Activated CD4-positive, alpha-beta T cell treated with anti-CD3 and anti-CD28 coated beads, Interleukin-2, amount 50 U/mL, for 16 hours (primary cell): ENCODE measurements at regions not wholly inside any gene's neighbourhood (a gene's known extent, or its start where the extent isn't known, plus 50 kb on each side); places are given as distances from the start of the nearest gene placed in this dataset.
"Not testable (repeated sequence)": the region's sequence is repeated elsewhere in the genome, so short reads cannot be mapped to it uniquely, and the experiment has no call there.

Experiments used
- DNase-seq: peaks from one replicate; pipeline ENCODE4 v3.0.0-alpha.2; 2020

DNA sequence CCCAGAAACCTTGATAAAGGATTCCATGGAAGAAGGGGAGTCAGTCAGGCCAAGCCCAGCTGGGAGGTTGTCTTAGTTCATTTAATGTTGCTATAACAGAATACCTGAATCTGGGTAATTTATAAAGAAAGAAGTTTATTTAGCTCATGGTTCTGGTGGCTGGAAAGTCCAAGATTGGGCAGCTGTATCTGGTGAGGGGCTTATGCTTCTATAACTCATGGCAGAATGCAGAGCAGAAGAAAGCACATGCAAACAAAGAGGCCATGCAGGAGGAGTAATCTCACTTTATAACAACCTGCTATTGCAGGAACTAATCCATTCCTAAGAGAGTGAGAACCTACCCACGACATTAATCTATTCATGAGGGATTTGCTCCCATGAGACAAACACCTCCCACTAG is 54.2 kb upstream of the ANKRD1 start:
- DNase-seq: no peak

GRCh38 chr10:90977162-90977854 is 56.4 kb upstream of the ANKRD1 start:
- DNase-seq: no peak

GRCh38 chr10:90977855-90978486 is 57.1 kb upstream of the ANKRD1 start:
- DNase-seq: no peak

DNA sequence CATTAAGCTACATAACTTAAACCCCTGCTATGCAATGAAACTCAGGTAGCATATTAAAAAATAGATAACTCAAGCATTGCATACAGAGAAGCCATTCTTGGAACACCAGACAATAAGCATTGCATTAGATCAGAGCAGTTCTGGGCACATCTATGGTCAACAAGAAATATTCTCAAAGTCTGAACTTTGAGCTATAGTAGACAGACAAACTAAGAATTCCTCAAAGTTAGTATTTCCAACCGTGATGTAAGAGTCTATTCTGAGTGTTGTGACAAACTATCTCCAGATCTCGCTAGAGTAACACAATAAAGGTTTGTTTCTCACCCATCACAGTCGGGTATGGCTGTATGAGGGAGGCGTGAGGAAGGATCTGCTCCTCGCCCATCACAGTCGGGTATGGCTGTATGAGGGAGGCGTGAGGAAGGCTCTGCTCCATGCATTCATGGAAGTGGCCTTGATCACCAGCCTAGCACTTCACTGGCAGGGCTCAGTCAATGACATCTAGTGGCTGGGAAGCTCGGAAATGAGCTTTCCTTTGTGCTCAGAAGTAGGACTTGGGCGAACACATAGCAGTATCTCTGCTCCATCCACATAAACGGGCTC is 61.6 kb upstream of the ANKRD1 start:
- DNase-seq: no peak

- DNase-seq: no peak
Measured at GRCh38 chr10:90983914-90984549, 63.1 kb upstream of the ANKRD1 start.

- DNase-seq: no peak
Measured at GRCh38 chr10:90984898-90985297, 64.0 kb upstream of the ANKRD1 start.

DNA sequence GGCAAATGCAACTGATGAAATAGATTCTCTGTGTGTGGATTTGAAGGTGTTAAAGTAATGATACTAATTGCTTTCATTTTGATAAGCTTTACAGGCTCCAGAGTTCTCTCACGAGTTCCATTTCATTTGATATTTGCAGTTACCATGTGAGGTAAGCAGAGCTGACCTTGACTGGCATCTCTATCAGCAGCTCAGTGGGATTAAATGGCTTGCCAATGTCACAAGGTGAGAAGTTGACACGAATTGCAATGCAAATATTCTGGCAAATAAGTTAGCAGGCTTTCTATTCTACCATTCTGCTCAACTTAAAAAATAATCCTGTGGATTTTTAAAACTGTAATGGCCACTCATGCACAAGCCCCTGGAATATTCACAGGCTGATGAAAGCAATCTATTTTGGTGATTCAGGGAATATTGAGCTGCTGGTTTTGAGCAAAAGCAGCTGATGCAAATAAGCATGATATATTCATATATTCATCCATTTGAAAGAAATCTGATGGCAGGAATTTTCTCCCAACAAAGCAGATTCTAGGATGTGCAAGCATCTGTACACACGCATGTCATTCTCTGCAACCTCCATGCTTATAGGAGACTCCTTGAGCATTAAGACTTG is 64.5 kb upstream of the ANKRD1 start:
- no peak for DNase-seq

DNA sequence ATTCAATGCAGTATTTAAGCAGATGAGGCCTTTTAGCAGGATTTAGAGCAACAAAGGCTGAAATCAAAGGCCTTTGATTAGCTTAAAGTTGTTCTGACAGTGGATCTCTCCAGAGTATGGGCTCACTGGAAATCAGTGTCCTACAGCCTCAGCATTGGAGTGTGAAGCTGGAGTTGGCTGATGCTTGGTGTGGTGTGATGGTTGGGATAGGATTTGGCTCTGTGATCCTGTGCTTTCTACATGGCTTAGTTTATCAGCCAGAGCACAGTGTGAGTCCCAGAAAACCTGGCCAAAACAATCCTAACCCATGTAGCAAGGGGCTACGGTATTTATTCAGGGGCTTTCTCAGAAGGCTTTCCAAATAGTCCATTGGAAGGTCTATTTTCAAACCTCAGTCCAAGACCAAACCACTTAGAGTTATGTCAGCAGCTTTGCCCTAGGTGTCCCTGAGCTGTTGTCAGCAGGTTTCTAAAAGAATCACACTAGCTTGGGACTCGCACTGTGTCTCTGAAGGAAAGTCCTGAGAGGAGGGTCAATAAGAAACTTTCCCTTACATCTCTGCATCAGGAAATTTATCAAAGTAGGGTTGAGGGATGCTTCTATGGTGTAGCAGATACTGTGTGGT is 65.4 kb upstream of the ANKRD1 start:
- no peak for DNase-seq

DNA sequence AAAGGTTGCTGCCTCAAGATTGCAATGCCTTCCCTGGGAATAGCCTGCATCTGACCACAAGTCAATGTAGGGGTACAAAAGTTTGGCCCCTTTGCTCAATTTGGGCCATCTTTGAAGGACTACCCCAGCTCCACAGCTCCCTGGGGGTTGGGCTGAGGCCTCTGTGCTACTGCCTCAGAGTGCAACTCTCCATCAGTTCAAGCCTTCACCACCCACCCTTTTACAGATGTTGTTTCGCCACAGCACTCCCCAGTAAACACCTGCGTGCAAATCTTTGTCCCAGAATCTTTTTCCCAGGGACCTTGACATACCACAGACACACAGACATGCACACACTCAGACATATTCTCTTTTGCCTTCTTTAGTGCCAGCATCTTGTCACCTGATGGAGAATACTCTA is 66.0 kb upstream of the ANKRD1 start:
- no peak for DNase-seq

GRCh38 chr10:90987383-90987782 is 66.5 kb upstream of the ANKRD1 start:
- no peak for DNase-seq

DNA sequence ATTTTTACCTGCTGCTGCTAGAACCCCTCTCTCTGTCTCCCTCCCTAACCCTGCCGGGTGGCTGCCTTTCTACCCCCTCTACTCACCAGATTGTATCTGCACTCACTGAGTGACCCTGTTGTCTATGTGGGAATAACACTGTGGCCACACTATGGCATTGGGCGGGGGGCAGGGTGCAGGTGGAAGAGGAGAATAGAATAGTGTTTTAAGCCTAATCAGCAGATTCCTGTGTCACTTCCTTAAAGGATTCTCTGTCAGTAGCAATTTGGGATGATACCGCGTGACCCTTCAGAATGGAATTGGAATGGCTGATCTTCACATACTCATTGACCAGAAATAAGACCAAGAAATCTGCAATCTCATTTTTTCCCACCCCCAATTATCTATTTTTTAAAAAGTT is 67.1 kb upstream of the ANKRD1 start:
- DNase-seq: no peak

GRCh38 chr10:90988802-90989201 is 67.9 kb upstream of the ANKRD1 start:
- DNase-seq: no peak

DNA sequence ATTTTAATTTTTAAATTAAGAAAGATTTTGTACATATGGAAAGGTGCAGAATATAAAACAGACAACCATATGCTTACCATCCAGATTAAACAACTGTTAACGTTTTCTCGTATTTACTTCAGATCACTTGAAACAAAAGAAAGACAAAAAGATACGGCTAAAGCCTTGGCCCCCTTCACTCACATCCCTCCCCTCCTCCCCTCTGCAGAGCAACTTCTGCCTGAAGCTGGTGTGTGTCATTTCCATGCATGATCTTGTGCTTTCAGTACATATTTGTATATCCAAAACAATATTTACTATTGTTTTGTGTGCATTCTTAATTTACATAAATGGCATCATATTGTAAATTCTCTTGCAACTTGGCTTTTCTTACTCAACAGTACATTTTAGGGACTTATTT is 68.5 kb upstream of the ANKRD1 start:
- DNase-seq: no peak

- DNase-seq: no peak
Measured at GRCh38 chr10:90992462-90992861, 71.6 kb upstream of the ANKRD1 start.

GRCh38 chr10:90993340-90993739 is 72.5 kb upstream of the ANKRD1 start:
- no peak for DNase-seq

DNA sequence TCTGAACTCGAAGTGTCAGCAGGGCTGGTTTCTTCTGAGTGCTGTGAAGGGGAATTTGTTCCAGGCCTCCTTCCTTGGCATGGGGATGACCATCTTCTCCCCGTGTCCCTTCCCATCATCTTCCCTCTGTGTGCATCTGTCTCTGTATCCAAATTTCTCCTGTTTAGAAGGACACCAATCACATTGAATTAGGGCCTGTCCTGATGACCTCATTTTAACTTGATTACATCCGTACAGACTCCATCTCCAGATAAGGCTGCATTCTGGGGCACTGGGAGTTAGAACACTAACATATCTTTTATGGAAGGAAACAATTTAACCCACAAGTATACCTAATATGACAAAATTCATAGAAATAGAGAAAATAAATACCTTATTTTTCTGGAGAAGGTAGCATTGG is 76.8 kb upstream of the ANKRD1 start:
- DNase-seq: no peak

DNA sequence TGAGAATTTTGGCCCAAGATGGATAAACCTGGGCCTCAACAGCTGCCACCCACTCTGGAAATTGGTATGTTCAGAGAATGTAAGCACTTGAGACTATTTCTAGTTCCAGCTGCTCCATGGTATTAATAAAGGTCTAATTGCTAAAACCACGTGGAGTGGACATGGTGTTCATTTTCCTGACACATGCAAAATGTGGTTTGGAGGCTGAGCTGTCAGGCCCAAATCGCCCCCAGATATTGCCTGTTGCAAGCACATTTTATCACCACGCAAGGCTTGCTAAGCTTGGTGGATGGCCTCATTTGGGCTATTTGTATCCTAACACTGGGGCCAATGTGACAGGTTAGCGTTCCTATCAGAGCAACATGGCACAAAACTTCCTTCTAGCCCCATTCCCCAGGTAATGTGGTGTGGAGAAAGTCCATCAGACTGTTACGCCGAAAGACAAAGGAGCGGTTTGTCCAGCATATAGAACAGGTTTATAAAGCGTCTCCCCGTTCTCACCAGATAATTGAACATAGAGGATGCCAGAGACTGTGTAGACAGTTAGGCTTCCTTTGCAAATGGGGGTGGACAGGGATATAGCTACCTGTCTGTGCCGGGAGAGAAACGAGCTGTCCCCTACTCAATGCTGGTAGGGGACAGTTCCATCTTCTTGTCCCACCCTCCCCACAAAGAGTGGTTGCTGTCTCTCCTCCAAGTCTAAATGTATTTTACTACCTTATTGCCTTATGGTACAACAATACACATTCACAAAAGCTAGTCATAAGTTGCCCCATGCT is 78.0 kb upstream of the ANKRD1 start:
- no peak for DNase-seq

DNA sequence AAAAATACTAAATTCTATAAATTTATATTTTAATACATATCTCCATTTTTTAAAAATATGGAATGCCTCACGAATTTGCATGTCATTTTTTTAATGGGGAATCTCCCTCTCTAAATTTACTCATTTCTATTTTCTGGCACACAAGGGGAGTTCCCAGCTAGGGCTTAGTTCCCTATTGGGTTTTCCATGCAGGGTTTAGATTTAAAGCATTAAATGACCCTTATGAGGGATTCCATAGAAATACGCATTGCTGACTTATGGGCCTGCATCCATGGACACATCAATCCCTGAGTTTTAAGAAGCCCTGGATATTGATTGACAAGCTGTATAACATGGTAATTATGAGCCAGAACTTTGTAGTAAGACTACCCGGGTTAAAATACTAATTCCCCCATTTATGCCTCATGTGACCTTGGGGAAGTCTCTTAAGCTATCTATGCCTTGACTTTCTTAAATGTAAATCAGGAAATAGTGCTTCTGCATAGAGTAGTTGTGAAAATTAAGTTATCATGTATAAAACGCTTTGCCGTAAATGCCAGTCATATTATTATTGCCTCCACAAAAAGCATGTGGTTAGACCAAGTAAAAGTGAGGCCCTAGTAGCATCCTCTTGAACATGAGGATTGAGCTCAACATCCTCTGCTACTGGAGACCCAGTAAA is 78.8 kb upstream of the ANKRD1 start:
- DNase-seq: no peak

DNA sequence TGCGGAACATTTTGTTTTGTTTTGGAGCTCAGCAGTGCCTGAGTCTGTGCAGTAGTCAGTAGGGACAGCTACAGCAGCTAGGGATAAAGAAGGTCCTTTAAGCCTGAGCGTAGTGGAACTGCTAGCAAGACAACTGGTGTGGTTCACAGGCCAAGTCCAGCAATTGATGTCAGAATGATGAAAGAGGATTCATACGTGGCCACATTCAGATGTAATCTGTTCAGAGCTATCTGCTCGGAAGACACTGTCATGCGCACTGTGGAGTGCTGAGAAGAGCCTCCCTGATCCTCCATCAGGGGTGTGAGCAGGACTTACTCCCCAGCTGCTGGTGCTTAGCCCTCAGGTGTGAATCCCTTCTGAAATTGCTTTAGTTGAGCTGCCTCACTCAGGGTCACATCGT is 79.6 kb upstream of the ANKRD1 start:
- no peak for DNase-seq

DNA sequence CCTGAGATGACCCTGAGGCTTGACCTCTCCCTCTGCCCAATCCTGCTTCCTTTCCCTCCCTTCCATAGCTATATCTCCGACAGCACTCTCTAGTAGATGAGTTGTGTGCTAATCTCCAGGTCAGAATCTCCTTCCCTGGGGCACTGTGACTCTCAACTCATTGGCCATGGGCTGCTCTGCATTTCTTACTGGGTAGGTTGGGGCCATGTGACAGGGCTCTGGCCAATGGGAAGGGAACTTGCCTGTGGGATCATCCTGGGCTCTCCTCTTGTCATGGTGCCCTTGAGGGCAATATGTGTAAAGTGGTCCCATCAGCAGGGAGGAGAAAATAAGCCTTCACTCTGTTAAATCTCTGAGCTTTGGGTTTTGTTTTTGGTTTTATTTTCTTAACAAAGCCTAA is 80.1 kb upstream of the ANKRD1 start:
- no peak for DNase-seq

DNA sequence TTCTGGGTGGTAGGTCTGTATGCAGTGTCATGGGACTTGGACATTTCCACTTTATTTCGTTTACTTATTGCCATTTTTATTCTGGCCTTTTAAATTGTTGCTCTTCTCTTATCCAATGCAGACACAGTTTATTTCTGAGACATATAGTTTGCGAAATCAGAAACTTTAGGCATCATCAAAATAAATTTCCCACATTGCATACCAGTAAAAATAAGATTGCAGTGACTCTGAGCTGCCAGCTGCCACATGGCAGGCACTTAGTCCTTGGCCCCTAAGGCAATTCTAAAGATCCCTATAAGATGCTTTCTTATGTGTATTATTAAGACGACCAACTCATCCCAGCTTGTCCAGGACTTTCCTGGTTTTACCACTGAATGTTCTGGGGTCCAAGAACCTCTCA is 81.8 kb upstream of the ANKRD1 start:
- DNase-seq: no peak

- DNase-seq: not testable (repeated sequence)
Measured at GRCh38 chr10:91003379-91003778, 82.5 kb upstream of the ANKRD1 start.
